GM21717 (cell line): ENCODE measurements at regions not wholly inside any gene's neighbourhood (a gene's known extent, or its start where the extent isn't known, plus 50 kb on each side); places are given as distances from the start of the nearest gene placed in this dataset.

ENCODE experiments used
- ATAC-seq: cut with Tn5 transposase; IDR thresholded peaks from one replicate; pipeline ENCODE4 v1.9.1; 2021; ENCODE audit warnings: mild to moderate bottlenecking, moderate library complexity; ENCODE audit not compliant: unreplicated experiment

- ATAC-seq = no peak
These were observed 238.6 kb downstream of the C1D start for GRCh38 chr2:67824186-67824585.

GRCh38 chr2:67825476-67825875, 237.3 kb downstream of the C1D start:
- ATAC-seq = no peak

- ATAC-seq = no peak
These were observed 234.7 kb downstream of the C1D start for GRCh38 chr2:67828066-67828465.

- ATAC-seq = no peak
These were observed 233.3 kb downstream of the C1D start for GRCh38 chr2:67829470-67829869.

GRCh38 chr2:67833632-67834031, 229.2 kb downstream of the C1D start:
- ATAC-seq = no peak

GRCh38 chr2:67834482-67834881, 228.3 kb downstream of the C1D start:
- no peak for ATAC-seq

- ATAC-seq = no peak
These were observed 227.5 kb downstream of the C1D start for GRCh38 chr2:67835266-67835665.

GRCh38 chr2:67836866-67837265, 225.9 kb downstream of the C1D start:
- ATAC-seq = no peak

GRCh38 chr2:67838205-67838604, 224.6 kb downstream of the C1D start:
- ATAC-seq = no peak

GRCh38 chr2:67839242-67839641, 223.6 kb downstream of the C1D start:
- ATAC-seq = no peak

- no peak for ATAC-seq
These were observed 223.1 kb downstream of the C1D start for GRCh38 chr2:67839668-67840067.

GRCh38 chr2:67840460-67841068, 222.2 kb downstream of the C1D start:
- ATAC-seq = no peak

GRCh38 chr2:67841711-67842110, 221.1 kb downstream of the C1D start:
- ATAC-seq = no peak

GRCh38 chr2:67842375-67842959, 220.3 kb downstream of the C1D start:
- ATAC-seq = no peak

GRCh38 chr2:67844024-67844540, 218.7 kb downstream of the C1D start:
- no peak for ATAC-seq

GRCh38 chr2:67845621-67846369, 217.0 kb downstream of the C1D start:
- ATAC-seq = no peak

- ATAC-seq = no peak
These were observed 216.3 kb downstream of the C1D start for GRCh38 chr2:67846370-67847070.

- no peak for ATAC-seq
These were observed 214.1 kb downstream of the C1D start for GRCh38 chr2:67848551-67849285.

GRCh38 chr2:67851016-67851415, 211.8 kb downstream of the C1D start:
- ATAC-seq = no peak

GRCh38 chr2:67851956-67852824, 210.6 kb downstream of the C1D start:
- no peak for ATAC-seq
